Osteocyte (in vitro differentiated cells): ENCODE measurements at regions not wholly inside any gene's neighbourhood (a gene's known extent, or its start where the extent isn't known, plus 50 kb on each side); places are given as distances from the start of the nearest gene placed in this dataset.

Experiments
- DNase-seq: peaks from one replicate; pipeline ENCODE4 v3.0.0; 2021; ENCODE audit warnings: mixed read lengths; ENCODE audit not compliant: unreplicated experiment; ENCODE audit errors: extremely low spot score
- H3K27ac Mint-ChIP-seq: one replicate; pipeline ENCODE4 v1.8.0; 2021; ENCODE audit warnings: mild to moderate bottlenecking, mixed read lengths; ENCODE audit not compliant: unreplicated experiment
- H3K27me3 Mint-ChIP-seq: one replicate; pipeline ENCODE4 v1.8.0; 2021; ENCODE audit warnings: mixed read lengths; ENCODE audit not compliant: unreplicated experiment
- H3K36me3 Mint-ChIP-seq: one replicate; pipeline ENCODE4 v1.8.0; 2021; ENCODE audit warnings: mixed read lengths; ENCODE audit not compliant: unreplicated experiment
- H3K4me1 Mint-ChIP-seq: one replicate; pipeline ENCODE4 v1.8.0; 2021; ENCODE audit warnings: mixed read lengths; ENCODE audit not compliant: unreplicated experiment
- H3K4me3 Mint-ChIP-seq: one replicate; pipeline ENCODE4 v1.8.0; 2021; ENCODE audit warnings: mild to moderate bottlenecking, moderate library complexity, mixed read lengths; ENCODE audit not compliant: unreplicated experiment
- H3K9me3 Mint-ChIP-seq: one replicate; pipeline ENCODE4 v1.8.0; 2021; ENCODE audit warnings: mixed read lengths; ENCODE audit not compliant: unreplicated experiment
- CTCF ChIP-seq: fragments of 200-600 bp; sonication (generic); IDR thresholded peaks from 2 replicates; pipeline ENCODE4 v1.5.0; 2021; ENCODE audit warnings: antibody characterized with exemption, mild to moderate bottlenecking, moderate library complexity

- Mint-ChIP-seq H3K36me3 (no peaks in the 10 kb centered on the region), H3K9me3 (no peaks in the 10 kb centered on the region), H3K4me1 (peaks cover 50% of the 10 kb centered on the region), H3K27me3 (no peaks in the 10 kb centered on the region), H3K27ac (peak overlapping the region; percentile 75), H3K4me3 (no peak overlapping the region)
- DNase-seq, result no peak
- TF ChIP-seq CTCF, result no peak
Observed at GRCh38 chr11:92707173-92707619, 262.3 kb upstream of the MTNR1B start.

- Mint-ChIP-seq H3K9me3 (no peaks in the 10 kb centered on the region), H3K4me3 (no peak overlapping the region), H3K27ac (peak overlapping the region; percentile 75), H3K4me1 (peaks cover 46% of the 10 kb centered on the region), H3K27me3 (no peaks in the 10 kb centered on the region), H3K36me3 (no peaks in the 10 kb centered on the region)
- TF ChIP-seq CTCF, result no peak
- no peak for DNase-seq
Observed at GRCh38 chr11:92707665-92708064, 261.8 kb upstream of the MTNR1B start.

- H3K4me1 Mint-ChIP-seq, result peaks cover 37% of the 10 kb centered on the region
- H3K9me3 Mint-ChIP-seq, result no peaks in the 10 kb centered on the region
Observed at GRCh38 chr11:92709329-92709728, 260.1 kb upstream of the MTNR1B start.

GRCh38 chr11:92711926-92712325, 257.5 kb upstream of the MTNR1B start:
- no peak overlapping the region for H3K27ac Mint-ChIP-seq
- no peaks in the 10 kb centered on the region for H3K27me3 Mint-ChIP-seq
- H3K4me3 Mint-ChIP-seq, result no peak overlapping the region
- no peak for DNase-seq
- peaks cover 29% of the 10 kb centered on the region for H3K4me1 Mint-ChIP-seq
- no peak for TF ChIP-seq CTCF
- H3K36me3 Mint-ChIP-seq, result no peaks in the 10 kb centered on the region
- no peaks in the 10 kb centered on the region for H3K9me3 Mint-ChIP-seq

More at GRCh38 chr11:92709329-92709728, 260.1 kb upstream of the MTNR1B start:
- TF ChIP-seq CTCF, result no peak
- Mint-ChIP-seq H3K27ac (no peak overlapping the region), H3K36me3 (no peaks in the 10 kb centered on the region), H3K27me3 (no peaks in the 10 kb centered on the region), H3K4me3 (no peak overlapping the region)
- DNase-seq, result no peak

- Mint-ChIP-seq H3K36me3 (no peaks in the 10 kb centered on the region), H3K4me3 (no peak overlapping the region)
Observed at GRCh38 chr11:92714111-92714510, 255.3 kb upstream of the MTNR1B start.

More at GRCh38 chr11:92714111-92714510, 255.3 kb upstream of the MTNR1B start:
- Mint-ChIP-seq H3K27ac (no peak overlapping the region), H3K27me3 (no peaks in the 10 kb centered on the region), H3K9me3 (no peaks in the 10 kb centered on the region), H3K4me1 (peaks cover 15% of the 10 kb centered on the region)
- TF ChIP-seq CTCF, result no peak
- no peak for DNase-seq
